ENCODE measurements at regions not wholly inside any gene's neighbourhood (a gene's known extent, or its start where the extent isn't known, plus 50 kb on each side); places are given as distances from the start of the nearest gene placed in this dataset.

DNA sequence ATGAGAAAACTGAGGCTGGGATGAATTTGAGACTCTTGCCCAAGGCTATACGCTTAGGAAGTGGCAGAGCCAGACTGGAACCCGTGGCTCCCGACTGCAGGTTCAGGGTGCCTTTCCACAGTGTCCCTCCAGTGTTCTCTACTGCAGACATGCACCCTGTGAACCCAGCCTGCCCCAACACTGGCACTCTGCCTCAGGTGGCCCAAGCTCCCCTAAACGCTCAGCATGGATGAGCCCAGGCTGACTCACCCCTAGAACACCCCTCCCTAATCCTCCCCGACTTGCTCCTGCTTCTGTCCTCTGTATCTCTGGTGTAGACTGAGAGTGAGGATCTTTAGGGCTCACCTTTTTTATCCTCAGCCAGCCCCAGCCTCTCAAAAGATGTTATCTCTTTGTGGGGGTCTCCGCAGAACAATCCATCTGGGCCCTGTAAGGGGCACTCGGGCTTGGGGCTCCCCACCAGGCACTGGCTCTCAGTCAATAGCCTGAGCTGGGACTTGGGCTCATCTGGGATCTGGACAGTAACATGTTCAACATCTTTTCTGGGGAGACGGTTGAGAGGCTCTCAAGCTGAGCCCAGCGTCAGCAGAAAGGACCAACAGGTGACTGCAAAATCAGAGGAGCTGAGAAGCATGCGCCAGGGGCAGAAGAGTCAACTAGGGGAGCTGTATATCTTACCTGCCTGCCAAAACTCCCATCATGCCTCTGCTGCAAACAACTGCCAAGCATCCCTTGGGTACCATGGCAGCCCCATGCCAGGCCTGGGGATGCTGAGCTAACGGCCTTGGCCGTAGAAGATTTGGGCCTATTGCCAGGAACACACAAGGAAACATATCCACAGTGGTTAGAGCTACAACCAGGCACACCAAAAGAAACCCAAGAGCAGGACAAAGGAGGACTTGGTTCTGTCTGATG is 176.2 kb downstream of the BUD13 start:
- no peak for DNase-seq

DNA sequence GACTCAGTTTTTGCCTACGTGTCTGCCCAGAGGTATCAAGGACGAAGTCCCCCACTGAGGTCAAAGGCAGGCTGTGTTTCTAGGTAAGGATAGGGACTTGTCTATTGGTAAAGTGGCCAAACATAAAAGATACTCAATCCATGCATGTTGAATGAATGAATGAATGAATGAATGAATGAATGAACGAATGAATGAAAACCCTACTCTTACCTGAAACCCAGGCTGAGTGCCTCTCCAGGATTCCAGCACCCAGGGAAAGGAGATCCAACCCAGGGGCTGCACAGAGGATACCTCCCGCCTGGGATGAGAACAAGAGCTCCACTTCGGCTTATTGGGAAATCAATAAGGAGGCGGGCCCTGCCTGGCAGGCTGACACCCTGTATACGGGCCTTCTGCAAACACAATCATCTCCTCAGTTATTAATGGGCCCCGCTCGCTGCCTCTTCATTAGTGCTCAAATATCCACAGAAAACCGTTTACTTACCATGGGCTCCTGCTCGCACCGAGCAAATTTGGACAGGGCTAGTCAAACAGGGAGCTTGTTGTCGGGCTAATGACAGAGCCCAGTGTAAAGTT is 177.4 kb downstream of the BUD13 start:
- no peak for DNase-seq

DNA sequence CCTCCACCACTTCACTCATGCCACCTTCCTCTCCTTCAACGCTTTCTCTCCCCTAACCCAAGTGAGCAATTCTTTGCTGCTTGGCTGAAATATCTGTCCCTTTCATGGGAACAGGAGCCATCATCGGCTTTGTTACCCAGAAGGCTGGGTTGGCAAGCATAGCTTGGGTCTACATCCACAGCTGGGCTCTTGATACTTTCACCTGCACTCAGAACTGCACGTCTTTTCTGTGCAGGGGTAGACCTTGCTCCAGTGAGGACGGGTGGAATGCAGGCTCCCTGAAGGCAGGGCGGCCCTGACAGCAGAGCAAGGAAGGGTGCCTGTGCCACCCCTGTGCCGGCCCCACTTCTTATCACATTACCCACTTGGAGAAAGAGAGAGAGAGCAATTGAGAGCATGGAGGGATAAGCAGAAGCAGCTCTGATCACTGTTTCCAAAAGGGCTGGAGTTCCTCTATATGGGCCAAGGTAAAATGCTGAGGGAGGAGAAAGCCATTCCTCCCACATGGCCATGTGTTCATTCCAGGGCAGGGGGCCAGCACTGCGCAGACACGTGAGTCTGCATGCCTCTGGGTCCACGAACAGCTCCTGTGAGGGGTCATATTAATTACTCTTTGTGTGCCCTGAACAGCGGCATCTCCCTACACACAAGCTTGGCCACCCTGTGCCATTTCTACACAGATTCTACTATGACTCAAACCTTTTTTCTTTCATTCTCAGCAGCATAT is 181.8 kb downstream of the BUD13 start:
- no peak for DNase-seq

DNA sequence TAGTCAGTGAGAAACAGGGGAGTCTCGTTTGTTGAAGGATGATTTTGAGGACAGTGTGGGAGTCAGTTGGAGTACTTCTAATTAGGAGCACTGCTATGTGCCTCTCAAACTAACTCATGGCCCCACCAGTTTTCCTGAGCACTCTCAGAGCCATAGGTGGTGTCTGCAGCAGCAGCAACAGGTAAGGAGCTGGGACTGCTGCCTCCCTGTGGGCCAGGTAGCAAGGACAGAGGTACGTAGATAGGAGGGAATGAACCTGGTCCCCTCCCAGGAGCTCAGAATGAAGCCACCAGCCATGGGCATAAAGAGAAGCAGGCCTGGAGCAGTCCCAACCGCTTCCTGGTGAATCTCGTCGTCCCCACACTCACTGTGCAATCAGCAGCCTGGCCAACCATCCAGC is 183.4 kb downstream of the BUD13 start:
- DNase-seq: no peak

DNA sequence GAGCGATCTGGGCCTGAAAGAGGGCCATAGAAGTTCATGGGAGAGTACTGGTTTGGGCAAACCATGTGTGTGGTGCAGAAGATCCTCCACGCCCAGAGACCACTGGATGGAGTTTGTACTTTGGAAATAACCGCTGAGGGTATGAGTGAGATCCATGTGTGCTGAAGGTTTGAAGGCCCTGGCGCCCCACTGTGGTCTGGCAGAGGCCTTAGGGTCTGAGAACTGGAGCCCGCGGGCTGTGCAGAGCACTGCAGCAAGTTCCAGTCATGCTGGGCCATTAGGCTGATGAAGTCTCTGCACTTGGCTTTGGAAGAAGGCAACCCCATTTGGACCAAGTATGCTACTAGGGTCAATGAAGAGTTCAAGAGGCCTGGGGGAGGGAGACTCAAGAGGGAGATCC is 186.4 kb downstream of the BUD13 start:
- no peak for DNase-seq

DNA sequence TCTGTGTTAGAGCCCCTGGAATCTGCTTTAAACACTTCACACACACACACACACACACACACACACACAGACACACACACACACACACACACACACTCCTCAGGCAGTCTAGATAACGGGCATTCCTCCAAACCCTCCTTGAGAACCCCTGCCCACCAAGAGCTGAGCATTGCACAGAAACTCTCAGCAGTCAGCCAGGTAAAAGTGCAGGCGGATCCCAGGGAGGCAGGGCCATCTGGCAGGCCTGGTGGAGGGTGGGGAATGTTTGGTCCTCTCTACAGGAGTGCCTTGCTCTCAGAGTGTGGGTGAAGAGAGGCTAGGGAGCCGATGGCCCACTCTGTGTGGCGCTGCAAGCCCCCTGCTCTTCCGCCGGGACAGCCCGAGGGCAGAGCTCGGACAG is 190.2 kb downstream of the BUD13 start:
- DNase-seq: no peak

DNA sequence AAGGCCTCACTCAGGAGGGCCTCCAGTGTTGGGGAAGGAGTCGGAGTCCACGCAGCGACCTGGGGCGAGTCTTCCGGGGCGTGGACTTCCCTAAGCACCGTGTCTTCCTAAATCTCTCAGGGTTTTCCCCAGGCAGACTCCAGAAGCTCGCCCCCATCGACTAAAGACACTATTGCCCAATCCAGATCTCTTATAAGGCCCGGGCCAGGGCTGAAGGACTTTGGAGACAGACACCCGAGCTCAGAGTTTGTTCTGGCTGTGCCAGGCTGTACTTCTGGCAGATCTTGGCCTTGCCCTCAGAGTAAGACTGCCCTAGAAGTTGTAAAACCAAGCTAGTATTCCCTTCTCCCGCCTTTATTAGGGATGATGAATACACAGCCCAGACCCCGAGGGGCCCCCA is 191.4 kb downstream of the BUD13 start:
- no peak for DNase-seq

DNA sequence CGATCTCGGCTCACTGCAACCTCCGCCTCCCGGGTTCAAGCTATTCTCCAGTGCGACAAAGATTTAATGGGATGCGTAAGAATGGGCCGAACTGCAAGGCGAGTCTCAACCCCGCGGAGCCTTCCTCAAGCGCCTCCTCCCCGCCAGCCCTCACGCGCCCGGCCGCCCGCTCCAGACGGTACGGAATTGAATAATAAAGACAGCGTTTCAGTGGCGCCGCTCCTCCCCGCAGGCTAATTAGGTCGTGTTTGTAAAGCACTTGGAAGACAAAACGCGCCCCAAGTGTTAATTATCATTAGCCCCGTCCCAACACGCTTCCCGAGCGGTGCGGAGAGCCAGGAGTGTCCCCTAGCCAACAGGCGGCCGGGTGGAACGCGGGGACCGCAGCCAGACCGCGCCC is 192.0 kb downstream of the BUD13 start:
- no peak for DNase-seq

DNA sequence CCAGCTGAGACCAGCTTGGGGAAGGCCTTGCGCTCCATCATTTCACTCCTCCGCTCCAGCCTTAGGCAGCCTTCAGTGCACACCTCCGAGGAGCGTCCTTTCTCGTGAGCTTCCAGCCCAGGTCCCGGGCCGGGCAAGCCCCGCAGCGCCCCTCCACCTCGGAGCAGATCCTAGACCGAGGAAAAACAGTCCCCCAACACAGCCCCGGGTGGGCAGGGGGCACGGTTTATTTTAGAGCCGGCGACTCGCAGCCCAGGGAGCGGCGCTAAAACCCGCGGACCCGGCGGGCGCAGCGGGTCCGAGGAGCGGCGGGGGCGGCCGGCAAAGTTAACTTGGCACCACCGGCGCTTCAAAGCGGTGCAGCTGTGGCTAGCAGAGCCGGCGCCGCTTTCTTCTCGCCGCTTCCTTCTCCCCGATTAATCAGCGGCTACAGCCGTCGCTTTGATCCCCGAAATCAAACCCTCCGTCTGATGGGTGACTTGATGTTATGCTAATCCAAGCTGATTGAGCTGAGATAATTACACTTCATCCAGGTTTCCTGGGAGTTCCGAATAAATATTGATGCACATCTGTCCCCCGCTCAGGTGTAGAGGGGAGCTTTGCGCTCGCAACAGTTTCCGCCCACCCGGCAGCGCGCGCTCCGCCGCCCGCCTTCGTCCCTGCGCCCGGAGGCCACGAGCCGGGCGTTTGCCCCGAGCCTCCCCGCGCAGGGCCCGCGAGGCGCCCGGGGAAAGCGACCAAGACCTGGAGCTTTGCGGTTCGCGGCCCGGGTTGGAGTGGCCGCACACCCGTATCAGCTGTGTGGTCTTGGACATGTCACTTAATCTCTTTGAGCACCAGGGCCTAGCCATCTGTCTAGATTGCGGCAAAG is 192.7 kb downstream of the BUD13 start:
- no peak for DNase-seq

DNA sequence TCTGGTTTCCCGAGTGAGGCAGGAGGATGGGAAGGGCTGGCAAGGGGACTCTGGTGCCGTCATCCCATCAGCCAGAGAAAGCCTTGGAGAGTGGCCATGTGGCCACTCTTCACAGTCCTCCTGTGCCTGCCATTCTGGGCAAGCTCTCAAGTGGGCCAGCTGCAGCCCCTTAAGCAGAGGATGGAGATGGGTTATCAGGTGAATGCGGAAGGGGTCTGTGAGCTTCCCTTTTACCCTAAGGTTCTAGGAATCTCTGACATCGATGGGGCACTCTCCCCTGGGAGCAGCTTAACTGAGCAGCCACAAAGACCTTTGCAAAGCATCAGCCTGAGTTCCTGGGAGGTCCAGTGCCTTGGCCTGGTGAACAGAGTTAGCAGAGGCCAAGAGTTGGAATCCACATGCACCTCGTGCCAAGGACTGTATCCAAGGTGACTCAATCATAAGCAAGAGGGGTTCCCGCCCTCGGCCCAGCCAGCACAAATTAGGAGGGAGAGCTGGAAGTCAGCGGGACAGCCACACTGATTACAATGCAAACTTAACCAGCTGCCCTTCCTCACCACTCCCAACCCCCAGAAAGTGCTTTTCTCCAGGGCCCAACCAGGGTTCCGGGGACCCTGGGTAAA is 193.6 kb downstream of the BUD13 start:
- DNase-seq: no peak

DNA sequence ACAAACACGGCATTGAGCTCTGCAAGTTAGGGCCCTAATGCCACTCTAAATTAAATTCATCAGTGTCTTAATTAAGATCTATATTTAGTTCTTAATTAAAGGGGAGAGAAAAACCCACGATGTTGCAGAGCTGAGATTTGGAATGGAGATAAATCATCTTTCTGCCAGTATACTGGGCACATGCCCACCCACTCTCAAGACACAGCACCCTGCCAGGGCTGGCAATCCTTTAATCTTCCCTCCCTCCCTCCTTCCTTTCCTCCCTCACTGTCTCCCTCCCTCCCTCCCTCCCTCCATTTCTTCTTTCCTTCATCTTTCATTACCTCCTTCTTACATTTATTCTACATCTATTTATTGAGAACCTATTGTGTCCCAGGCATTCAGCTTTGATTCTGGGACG is 194.8 kb downstream of the BUD13 start:
- no peak for DNase-seq

DNA sequence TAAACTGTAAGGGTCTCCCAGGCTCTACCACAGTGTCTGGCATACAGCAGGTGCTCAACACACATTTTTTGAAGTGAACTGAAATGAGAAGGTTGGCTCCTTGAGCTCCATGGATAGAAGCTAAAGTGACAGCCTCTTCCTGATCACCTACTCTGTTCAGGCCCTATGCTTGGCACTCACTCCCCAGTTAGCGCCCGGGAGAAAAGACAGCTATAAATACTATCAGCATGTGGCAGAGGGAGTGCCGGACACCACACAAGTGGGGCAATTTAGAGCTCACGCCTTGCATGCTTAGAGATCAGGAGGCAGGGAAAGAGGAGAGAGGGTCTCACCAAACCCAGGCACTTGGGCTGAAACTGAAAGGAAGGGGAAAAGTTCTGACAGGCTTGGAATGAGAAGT is 195.5 kb downstream of the BUD13 start:
- no peak for DNase-seq

DNA sequence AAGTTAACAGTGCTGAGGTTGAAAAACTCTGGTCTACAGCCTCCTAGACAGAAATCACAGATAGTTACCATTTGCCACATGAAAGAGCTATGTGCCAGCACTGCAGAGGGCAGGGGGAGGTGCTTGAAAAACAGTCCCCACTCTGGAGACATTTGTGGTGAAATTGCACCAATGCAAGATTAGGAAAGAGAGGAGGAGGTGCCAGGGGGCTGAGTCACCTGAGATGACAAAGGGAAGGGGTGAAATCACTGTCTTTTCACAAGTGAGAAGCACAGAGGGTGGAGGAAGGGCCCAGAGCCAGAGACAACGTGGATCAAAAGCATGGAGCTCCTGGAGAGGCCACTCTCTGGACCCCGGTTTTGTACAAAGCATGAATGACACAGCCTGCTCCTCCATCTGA is 196.3 kb downstream of the BUD13 start:
- peak; percentile 10 for DNase-seq

DNA sequence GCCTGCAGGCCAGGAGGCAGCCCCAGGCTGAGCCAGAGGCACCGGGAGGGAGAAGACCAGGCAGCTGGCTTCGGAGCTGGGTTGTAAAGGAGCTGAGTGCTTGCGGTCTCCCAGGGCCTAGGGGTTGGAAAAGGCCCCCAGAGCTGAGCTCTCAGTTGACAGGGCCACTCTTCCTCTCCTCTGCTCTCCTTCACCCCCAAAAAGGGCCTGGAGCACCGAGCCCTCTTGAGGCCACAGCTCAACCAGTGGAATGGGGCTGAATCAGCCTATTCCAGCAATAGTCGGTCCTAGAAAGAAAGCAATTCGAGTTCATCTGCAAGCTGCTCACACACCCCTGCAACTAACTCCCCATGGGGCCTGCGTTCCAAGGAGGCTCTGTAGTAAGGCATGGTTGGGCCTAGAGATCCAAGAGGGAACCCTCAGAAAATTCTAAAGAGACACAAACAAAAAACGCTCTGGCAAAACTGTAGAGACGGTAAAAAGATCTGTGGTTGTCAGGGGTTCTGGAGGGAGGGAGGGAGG is 205.0 kb downstream of the BUD13 start:
- no peak for DNase-seq

DNA sequence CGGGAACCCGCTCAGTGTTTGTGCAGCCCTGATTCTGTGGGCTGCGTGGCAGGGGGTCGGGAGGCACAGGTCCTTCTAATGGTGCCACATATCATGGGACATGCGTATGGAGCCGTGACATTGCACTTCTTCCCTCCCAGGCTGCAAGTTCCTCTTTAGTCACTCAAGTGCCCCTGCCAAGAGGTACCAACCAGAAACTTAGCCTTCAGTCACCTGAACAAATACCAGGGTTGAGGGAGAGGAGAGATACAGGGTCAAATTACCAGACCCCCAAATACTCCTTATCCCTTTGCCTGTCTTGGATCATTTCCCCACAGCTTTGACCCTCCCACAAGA is 209.1 kb downstream of the BUD13 start:
- no peak for DNase-seq

DNA sequence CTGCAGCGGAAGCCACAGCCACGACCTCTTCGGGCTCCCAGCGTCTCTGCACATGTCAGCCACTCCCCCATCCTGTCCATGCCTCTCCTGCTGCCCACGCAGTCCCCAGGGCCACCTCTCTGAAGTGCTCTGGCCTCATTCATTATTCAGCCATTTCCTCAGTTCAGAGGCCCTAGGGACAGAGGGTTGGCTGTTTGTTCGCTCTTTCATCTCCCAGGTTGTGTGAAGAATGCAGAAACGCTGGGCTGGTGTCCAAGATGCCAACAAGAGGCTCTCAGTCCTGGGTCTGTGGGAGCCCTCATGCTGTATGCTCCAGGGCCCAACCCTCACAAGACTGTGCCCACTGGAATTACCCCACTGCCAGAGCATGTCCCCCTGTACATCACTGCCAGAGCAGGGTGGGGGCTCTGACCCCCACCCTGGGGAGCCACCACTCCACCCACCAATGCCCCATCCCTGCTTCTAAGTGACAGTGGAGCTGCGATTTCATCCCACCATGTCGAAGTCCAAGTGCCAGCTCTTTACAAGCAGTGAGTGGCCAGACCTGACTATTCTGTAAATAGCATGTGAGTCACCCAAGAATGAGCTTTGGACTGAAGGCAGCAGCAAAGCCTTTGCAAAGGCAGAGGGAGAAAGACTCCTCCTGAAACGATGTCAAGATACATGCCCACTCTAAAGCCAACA is 209.6 kb downstream of the BUD13 start:
- no peak for DNase-seq

DNA sequence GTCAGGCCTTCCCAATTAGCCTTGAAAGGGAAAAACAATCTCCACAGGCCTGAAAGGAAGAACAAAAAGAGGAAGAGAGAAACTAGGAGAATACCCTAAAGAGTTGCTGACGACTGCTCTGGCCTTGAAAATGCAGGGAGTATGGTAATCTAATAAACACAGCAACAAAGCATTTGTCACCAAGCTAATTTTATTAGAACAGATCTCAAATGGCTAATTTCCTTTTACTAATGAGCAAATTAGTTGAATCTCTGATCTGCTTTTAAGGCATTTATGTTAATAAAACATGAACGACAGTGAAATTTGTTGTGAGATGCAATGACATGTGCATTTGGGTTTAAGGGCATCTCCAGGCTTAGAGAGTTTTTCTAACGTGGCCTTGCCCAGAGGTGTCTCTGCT is 212.2 kb downstream of the BUD13 start:
- no peak for DNase-seq

DNA sequence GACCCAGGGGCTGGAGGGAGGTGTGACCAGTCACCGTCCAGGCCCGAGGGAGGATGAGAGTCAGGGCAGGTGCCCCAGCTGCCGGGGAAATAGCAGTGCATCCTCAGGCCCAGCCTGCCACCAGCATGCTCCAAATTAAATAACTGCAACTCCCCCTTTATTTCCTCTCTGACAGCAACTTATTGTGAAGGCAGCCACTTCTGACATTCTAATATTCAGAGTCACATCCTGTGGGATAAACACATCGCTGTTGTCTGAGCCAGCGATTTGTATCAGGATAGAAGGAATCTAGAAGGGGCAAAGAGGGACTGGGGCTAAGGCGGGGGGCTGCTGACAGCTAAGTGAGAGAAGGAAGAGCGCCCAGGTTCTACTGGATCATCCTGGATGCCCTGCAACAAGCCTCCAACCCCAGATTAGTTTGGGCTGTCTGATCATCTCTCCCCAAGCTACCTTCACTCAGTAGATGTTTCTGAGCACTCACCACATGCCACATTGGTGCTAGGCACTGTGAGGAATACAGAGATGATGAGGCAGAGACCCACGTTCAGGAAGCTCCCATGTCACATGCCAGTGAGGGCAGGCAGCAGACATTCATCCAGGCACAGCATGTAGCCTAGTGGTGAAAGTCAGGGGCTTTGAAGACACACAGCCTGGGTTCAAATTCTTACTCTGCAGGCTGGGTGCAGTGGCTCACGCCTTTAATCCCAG is 214.1 kb downstream of the BUD13 start:
- no peak for DNase-seq

DNA sequence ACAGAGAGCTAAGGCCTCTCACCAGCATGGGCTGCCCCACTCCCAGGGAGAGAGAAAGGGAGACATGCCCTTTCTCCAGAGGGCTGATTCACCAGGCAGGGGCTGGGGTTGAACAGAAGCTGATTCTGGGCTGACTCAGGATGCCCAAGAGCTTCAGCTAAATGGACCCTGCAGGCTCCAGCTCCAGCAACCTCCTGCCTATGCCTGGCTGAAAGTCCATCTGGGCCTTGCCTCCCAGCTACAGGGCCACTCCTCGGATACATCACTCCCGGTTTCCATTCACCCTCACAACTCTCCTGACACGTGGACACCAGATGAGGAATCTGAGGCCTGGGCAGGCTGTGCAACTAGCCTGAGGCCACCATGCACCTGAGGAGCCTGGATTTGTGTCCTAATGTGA is 215.5 kb downstream of the BUD13 start:
- DNase-seq: no peak

DNA sequence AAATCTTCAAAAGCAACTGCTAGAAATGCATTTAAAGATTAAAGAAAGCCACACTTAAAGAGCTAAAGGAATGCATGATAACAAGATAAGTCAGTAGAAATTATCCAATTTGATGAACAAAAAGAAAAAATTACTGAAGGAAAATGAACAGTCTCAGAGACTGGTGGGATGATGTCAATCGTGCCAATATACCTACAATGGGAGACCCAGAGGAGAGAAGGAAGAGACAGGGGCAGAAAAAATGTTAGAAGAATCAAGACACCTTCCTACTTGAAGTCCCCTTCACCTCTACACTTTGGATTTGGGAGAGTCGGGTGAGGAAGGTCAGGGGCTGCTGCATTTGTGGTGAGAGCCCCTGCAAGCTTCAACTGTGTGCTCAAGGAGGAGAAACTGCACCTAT is 216.3 kb downstream of the BUD13 start:
- no peak for DNase-seq

DNA sequence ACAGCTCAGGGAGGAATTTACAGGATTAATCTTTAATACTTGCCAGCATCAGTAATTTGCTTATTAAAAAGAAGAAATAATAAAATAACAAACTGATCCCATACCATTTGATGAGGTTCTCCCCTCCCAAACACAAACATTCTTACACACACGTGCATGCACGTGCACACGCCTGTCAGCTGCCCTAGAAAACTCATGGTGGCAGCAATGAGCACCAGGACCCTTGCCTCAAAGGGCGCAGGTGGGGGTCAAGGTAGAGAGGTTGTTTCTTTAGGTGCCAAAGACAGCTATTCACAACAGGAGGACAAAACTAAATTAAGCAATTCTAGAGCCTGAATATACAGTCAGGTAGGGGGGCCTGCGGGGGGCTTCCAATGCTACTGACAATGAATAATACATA is 219.3 kb downstream of the BUD13 start:
- DNase-seq: no peak

Measured in stimulated activated CD4-positive, alpha-beta T cell treated with anti-CD3 and anti-CD28 coated beads, Interleukin-1b, Interleukin-23, amount 100 ng/mL, for 48 hours (primary cell).